ENCODE measurements at regions not wholly inside any gene's neighbourhood (a gene's known extent, or its start where the extent isn't known, plus 50 kb on each side); places are given as distances from the start of the nearest gene placed in this dataset.

- TF ChIP-seq CTCF (IDR thresholded peaks at IDR 0.05) (no peak), SIN3A (IDR thresholded peaks at IDR 0.05; ENCODE audit: borderline replicate concordance, insufficient read depth, low read depth, low read length) (no peak)
Observed at GRCh38 chr1:198923993-198924392, 285.2 kb downstream of the PTPRC start.
